ENCODE measurements at regions not wholly inside any gene's neighbourhood (a gene's known extent, or its start where the extent isn't known, plus 50 kb on each side); places are given as distances from the start of the nearest gene placed in this dataset.
A peak's percentile ranks its signal among the peaks of the same experiment; 100 is the strongest.

- DNase-seq (ENCODE audit: low read depth), result no peak
- H3K4me3 ChIP-seq (ENCODE audit: low read length), result no peak overlapping the region
- no peak for TF ChIP-seq CTCF (IDR thresholded peaks at IDR 0.05; ENCODE audit: insufficient read depth, low read depth, low read length, missing control alignments)
Observed at GRCh38 chr6:169960003-169960344, 208.6 kb downstream of the ERMARD start.

GRCh38 chr6:169959136-169960002, 207.9 kb downstream of the ERMARD start:
- peak; percentile 31 for TF ChIP-seq CTCF (IDR thresholded peaks at IDR 0.05; ENCODE audit: insufficient read depth, low read depth, low read length, missing control alignments)
- DNase-seq (ENCODE audit: low read depth), result peak; percentile 65
- no peak overlapping the region for H3K4me3 ChIP-seq (ENCODE audit: low read length)

GRCh38 chr6:169958510-169958909, 207.1 kb downstream of the ERMARD start:
- no peak for TF ChIP-seq CTCF (IDR thresholded peaks at IDR 0.05; ENCODE audit: insufficient read depth, low read depth, low read length, missing control alignments)
- H3K4me3 ChIP-seq (ENCODE audit: low read length), result no peak overlapping the region
- no peak for DNase-seq (ENCODE audit: low read depth)

GRCh38 chr6:169957351-169957963, 206.0 kb downstream of the ERMARD start:
- no peak for DNase-seq (ENCODE audit: low read depth)
- TF ChIP-seq CTCF (IDR thresholded peaks at IDR 0.05; ENCODE audit: insufficient read depth, low read depth, low read length, missing control alignments), result no peak
- H3K4me3 ChIP-seq (ENCODE audit: low read length), result no peak overlapping the region

GRCh38 chr6:169956580-169956979, 205.2 kb downstream of the ERMARD start:
- no peak overlapping the region for H3K4me3 ChIP-seq (ENCODE audit: low read length)
- no peak for DNase-seq (ENCODE audit: low read depth)
- no peak for TF ChIP-seq CTCF (IDR thresholded peaks at IDR 0.05; ENCODE audit: insufficient read depth, low read depth, low read length, missing control alignments)

- DNase-seq (ENCODE audit: low read depth), result no peak
Observed at GRCh38 chr6:169955731-169956437, 204.5 kb downstream of the ERMARD start.

More at GRCh38 chr6:169955731-169956437, 204.5 kb downstream of the ERMARD start:
- TF ChIP-seq CTCF (IDR thresholded peaks at IDR 0.05; ENCODE audit: insufficient read depth, low read depth, low read length, missing control alignments), result no peak
- no peak overlapping the region for H3K4me3 ChIP-seq (ENCODE audit: low read length)

All from epithelial cell of esophagus (primary cell).